GM12878 (cell line): ENCODE measurements at regions not wholly inside any gene's neighbourhood (a gene's known extent, or its start where the extent isn't known, plus 50 kb on each side); places are given as distances from the start of the nearest gene placed in this dataset.

ENCODE experiments used
- ATAC-seq: fragments of 200-7000 bp; cut with Tn5 transposase; 3 replicates; pipeline ENCODE4 v1.9.1; 2020; ENCODE audit warnings: mild to moderate bottlenecking, moderate library complexity
- BruUV-seq: library from RNA; stranded (reverse); fragments of 400-500 nt; replicated peaks from 2 replicates; lab custom pipeline; 2021; lab: Mats Ljungman, UMichigan
- CTCF ChIA-PET: fragments of 300-600 bp; sonication (Branson Sonifier 250); formaldehyde crosslinking; extraction: SDS; loops from one replicate; lab custom pipeline; 2021; ENCODE audit warnings: inconsistent platforms; lab: Yijun Ruan, JAX
- POLR2A ChIA-PET: fragments of 350-600 bp; formaldehyde crosslinking; extraction: SDS; loops from one replicate; lab custom pipeline; 2021; ENCODE audit warnings: inconsistent platforms; lab: Charles Lee
- RAD21 ChIA-PET: fragments of 300-600 bp; sonication (Branson Sonifier 250); formaldehyde crosslinking; loops from one replicate; lab custom pipeline; 2023; ENCODE audit warnings: antibody characterized with exemption; ENCODE audit not compliant: unreplicated experiment; lab: Charles Lee
- SMC1A ChIA-PET: fragments of 300-600 bp; sonication (Branson Sonifier 250); formaldehyde crosslinking; loops from one replicate; lab custom pipeline; 2023; ENCODE audit not compliant: unreplicated experiment, uncharacterized antibody; lab: Charles Lee
- DNase-seq: peaks from one replicate; pipeline ENCODE4 v3.0.0-alpha.2; 2011; ENCODE audit warnings: low read depth, low spot score
- FAIRE-seq: peaks from 3 replicates; lab custom pipeline; 2011; peaks lifted over from hg19 to GRCh38; lab: Jason Lieb, UNC
- H2AFZ ChIP-seq: 2 replicates; pipeline ENCODE4 v1.6.0; 2011; ENCODE audit warnings: low read depth, low read length, control low read depth; ENCODE audit not compliant: control insufficient read depth
- H3K27ac ChIP-seq: 2 replicates; pipeline ENCODE4 v1.5.1; 2011; ENCODE audit warnings: control low read depth; ENCODE audit not compliant: control insufficient read depth, insufficient read depth
- H3K27me3 ChIP-seq, 2 experiments: replicated peaks in 1 of 2; 2 replicates each; pipeline versions ENCODE4 v1.6.0 to v1.6.1; 2011; ENCODE audit warnings: low read length in 1 of 2; ENCODE audit not compliant: control insufficient read depth in 2 of 2, insufficient read depth in 2 of 2
- H3K36me3 ChIP-seq, 2 experiments: 2 replicates each; pipeline ENCODE4 v1.5.1; 2011; ENCODE audit warnings: low read length in 1 of 2; ENCODE audit not compliant: control insufficient read depth in 2 of 2, insufficient read depth in 2 of 2
- H3K4me1 ChIP-seq: 2 replicates; pipeline ENCODE4 v1.6.1; 2011; ENCODE audit warnings: mild to moderate bottlenecking, low read length, moderate library complexity, mixed read lengths; ENCODE audit not compliant: control insufficient read depth, insufficient read depth
- H3K4me2 ChIP-seq: 2 replicates; pipeline ENCODE4 v1.6.0; 2011; ENCODE audit warnings: control low read depth; ENCODE audit not compliant: control insufficient read depth, insufficient read depth
- H3K4me3 ChIP-seq: fragments of 200-600 bp; sonication (generic); 2 replicates; pipeline ENCODE4 v1.5.1; 2016
- H3K79me2 ChIP-seq: 2 replicates; pipeline ENCODE4 v1.6.0; 2011; ENCODE audit warnings: low read length; ENCODE audit not compliant: control insufficient read depth, insufficient read depth
- H3K9ac ChIP-seq: 2 replicates; pipeline ENCODE4 v1.8.0; 2011; ENCODE audit warnings: low read length, control low read depth, mixed read lengths; ENCODE audit not compliant: control insufficient read depth, insufficient read depth
- H3K9me3 ChIP-seq: replicated peaks from 3 replicates; pipeline ENCODE4 v1.5.1; 2011; ENCODE audit warnings: mild to moderate bottlenecking, low read length; ENCODE audit not compliant: control insufficient read depth, insufficient read depth
- H4K20me1 ChIP-seq: 2 replicates; pipeline ENCODE4 v1.6.0; 2011; ENCODE audit not compliant: control insufficient read depth, insufficient read depth
- RAD21 ChIP-seq: IDR thresholded peaks from 2 replicates; pipeline ENCODE4 v1.6.1; 2011; ENCODE audit warnings: mild to moderate bottlenecking, low read depth, low read length, moderate library complexity; ENCODE audit not compliant: insufficient read depth
- SMAD1 ChIP-seq: fragments of 450-650 bp; IDR thresholded peaks from 2 replicates; pipeline ENCODE4 v1.6.1; 2018; ENCODE audit warnings: mild to moderate bottlenecking, low read depth; ENCODE audit not compliant: partially characterized antibody
- SMARCA5 ChIP-seq: fragments of 450-650 bp; IDR thresholded peaks from 2 replicates; pipeline ENCODE4 v1.6.1; 2017; ENCODE audit warnings: mild to moderate bottlenecking
- SREBF1 ChIP-seq: IDR thresholded peaks from 2 replicates; pipeline ENCODE4 v1.6.1; 2012; ENCODE audit warnings: mild to moderate bottlenecking, low read length
- WGBS: methylation state at CpG from one replicate; pipeline ENCODE4 v1.1.6; 2016; ENCODE audit warnings: low lambda C conversion rate; ENCODE audit not compliant: insufficient replicate concordance, insufficient coverage; ENCODE audit errors: missing lambda C conversion rate; 5-methylcytosine and 5-hydroxymethylcytosine counted together
- in situ Hi-C: fragments of 300-500 bp; cut with MboI; formaldehyde crosslinking; loops from 9 replicates; pipeline ENCODE4 v1.14.3; 2018; ENCODE audit warnings: mixed read lengths
- intact Hi-C: fragments of 100-400 bp; cut with micrococcal nuclease; formaldehyde crosslinking; loops from one replicate; pipeline ENCODE4 v1.14.2; 2022; ENCODE audit not compliant: unreplicated experiment
- TF ChIP-seq, protein P1 (sequence below): IDR thresholded peaks from 2 replicates; pipeline ENCODE4 v1.6.1; 2011; ENCODE audit warnings: low read depth, mild to moderate bottlenecking, low read length, moderate library complexity, borderline replicate concordance; ENCODE audit errors: extremely low read depth
- TF ChIP-seq, protein P2 (sequence below): fragments of 450-650 bp; IDR thresholded peaks from 2 replicates; pipeline ENCODE4 v1.6.1; 2014; ENCODE audit warnings: mild to moderate bottlenecking
- TF ChIP-seq, protein P3 (sequence below): fragments of 450-650 bp; IDR thresholded peaks from 2 replicates; pipeline ENCODE4 v1.6.1; 2017; ENCODE audit warnings: mild to moderate bottlenecking, moderate library complexity

DNA sequence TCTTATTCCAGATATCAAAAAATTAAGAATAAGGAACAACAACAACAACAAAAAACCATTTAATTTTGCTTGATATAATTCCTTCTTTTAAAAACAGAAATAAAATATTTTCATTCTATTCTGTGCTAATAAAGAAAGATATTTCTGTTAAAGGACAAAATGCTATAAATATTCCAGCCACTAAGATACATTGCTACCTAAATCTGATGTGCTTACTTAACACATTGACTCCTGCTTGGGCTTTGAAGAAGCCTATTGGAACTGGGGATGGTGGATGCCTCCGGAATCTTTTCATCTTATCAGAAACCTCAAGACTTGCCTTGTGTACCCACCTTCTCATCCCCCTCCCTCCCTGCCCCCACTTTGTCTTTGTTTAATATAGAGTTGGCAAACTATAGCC is 320.2 kb downstream of the MEX3B start:
- ChIA-PET CTCF (no interaction called here), SMC1A (no interaction called here), POLR2A (no interaction called here)
- no peaks in the 10 kb centered on the region for H3K36me3 ChIP-seq
- no peaks in the 10 kb centered on the region for H4K20me1 ChIP-seq
- no peak for FAIRE-seq
- no peak for ATAC-seq
- H3K9me3 ChIP-seq: no peaks in the 10 kb centered on the region
- TF ChIP-seq, protein P1, sequence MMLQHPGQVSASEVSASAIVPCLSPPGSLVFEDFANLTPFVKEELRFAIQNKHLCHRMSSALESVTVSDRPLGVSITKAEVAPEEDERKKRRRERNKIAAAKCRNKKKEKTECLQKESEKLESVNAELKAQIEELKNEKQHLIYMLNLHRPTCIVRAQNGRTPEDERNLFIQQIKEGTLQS: no peak
- TF ChIP-seq, protein P2, sequence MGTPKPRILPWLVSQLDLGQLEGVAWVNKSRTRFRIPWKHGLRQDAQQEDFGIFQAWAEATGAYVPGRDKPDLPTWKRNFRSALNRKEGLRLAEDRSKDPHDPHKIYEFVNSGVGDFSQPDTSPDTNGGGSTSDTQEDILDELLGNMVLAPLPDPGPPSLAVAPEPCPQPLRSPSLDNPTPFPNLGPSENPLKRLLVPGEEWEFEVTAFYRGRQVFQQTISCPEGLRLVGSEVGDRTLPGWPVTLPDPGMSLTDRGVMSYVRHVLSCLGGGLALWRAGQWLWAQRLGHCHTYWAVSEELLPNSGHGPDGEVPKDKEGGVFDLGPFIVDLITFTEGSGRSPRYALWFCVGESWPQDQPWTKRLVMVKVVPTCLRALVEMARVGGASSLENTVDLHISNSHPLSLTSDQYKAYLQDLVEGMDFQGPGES: no peak
- TF ChIP-seq SMAD1: no peak
- no peak for TF ChIP-seq RAD21
- TF ChIP-seq SREBF1: no peak
- TF ChIP-seq, protein P3, sequence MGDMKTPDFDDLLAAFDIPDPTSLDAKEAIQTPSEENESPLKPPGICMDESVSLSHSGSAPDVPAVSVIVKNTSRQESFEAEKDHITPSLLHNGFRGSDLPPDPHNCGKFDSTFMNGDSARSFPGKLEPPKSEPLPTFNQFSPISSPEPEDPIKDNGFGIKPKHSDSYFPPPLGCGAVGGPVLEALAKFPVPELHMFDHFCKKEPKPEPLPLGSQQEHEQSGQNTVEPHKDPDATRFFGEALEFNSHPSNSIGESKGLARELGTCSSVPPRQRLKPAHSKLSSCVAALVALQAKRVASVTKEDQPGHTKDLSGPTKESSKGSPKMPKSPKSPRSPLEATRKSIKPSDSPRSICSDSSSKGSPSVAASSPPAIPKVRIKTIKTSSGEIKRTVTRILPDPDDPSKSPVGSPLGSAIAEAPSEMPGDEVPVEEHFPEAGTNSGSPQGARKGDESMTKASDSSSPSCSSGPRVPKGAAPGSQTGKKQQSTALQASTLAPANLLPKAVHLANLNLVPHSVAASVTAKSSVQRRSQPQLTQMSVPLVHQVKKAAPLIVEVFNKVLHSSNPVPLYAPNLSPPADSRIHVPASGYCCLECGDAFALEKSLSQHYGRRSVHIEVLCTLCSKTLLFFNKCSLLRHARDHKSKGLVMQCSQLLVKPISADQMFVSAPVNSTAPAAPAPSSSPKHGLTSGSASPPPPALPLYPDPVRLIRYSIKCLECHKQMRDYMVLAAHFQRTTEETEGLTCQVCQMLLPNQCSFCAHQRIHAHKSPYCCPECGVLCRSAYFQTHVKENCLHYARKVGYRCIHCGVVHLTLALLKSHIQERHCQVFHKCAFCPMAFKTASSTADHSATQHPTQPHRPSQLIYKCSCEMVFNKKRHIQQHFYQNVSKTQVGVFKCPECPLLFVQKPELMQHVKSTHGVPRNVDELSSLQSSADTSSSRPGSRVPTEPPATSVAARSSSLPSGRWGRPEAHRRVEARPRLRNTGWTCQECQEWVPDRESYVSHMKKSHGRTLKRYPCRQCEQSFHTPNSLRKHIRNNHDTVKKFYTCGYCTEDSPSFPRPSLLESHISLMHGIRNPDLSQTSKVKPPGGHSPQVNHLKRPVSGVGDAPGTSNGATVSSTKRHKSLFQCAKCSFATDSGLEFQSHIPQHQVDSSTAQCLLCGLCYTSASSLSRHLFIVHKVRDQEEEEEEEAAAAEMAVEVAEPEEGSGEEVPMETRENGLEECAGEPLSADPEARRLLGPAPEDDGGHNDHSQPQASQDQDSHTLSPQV: no peak
- no peak for TF ChIP-seq SMARCA5
- TF ChIP-seq, all 136 proteins: peak for 0
- in situ Hi-C loops (no loop called here), intact Hi-C loops (no loop called here)
- H3K4me2 ChIP-seq: no peak overlapping the region
- no peak overlapping the region for H3K4me3 ChIP-seq
- no peak overlapping the region for H3K27ac ChIP-seq
- no peak for DNase-seq
- no peaks in the 10 kb centered on the region for H3K4me1 ChIP-seq
- WGBS: 11% methylated on average over 1 of the region's 1 CpG
- H3K27me3 ChIP-seq: no peaks in the 10 kb centered on the region
- H3K9ac ChIP-seq: no peak overlapping the region
- BruUV-seq: no TSS peak
- H3K79me2 ChIP-seq: no peaks in the 10 kb centered on the region
- RAD21 ChIA-PET: no interaction called here
- no peak overlapping the region for H2AFZ ChIP-seq
